Panc1 (cell line): ENCODE measurements at regions not wholly inside any gene's neighbourhood (a gene's known extent, or its start where the extent isn't known, plus 50 kb on each side); places are given as distances from the start of the nearest gene placed in this dataset.

ENCODE experiments used
- ATAC-seq: fragments of 200-7000 bp; cut with Tn5 transposase; 2 replicates; pipeline ENCODE4 v1.9.1; 2020; ENCODE audit warnings: mild to moderate bottlenecking, moderate library complexity
- BruUV-seq: library from RNA; stranded (reverse); fragments of 400-500 nt; replicated peaks from 2 replicates; lab custom pipeline; 2021; lab: Mats Ljungman, UMichigan
- CTCF ChIA-PET: fragments of 300-600 bp; sonication (Branson Sonifier 250); formaldehyde crosslinking; loops from one replicate; lab custom pipeline; 2022; ENCODE audit warnings: antibody characterized with exemption; lab: Charles Lee
- POLR2A ChIA-PET: fragments of 300-600 bp; sonication (Branson Sonifier 250); formaldehyde crosslinking; loops from one replicate; lab custom pipeline; 2022; ENCODE audit warnings: antibody characterized with exemption; lab: Charles Lee
- DNase-seq: peaks from one replicate; pipeline ENCODE4 v3.0.0-alpha.2; 2010; ENCODE audit warnings: low read depth, low spot score
- H3K27ac ChIP-seq: 2 replicates; pipeline ENCODE4 v1.5.1; 2011; ENCODE audit warnings: mild to moderate bottlenecking, low read length, inconsistent platforms
- H3K27me3 ChIP-seq: fragments of 200-500 bp; sonication (Bioruptor generic); 2 replicates; pipeline ENCODE4 v1.6.0; 2014; ENCODE audit warnings: low read length, inconsistent platforms; ENCODE audit not compliant: control insufficient read depth, insufficient read depth
- H3K36me3 ChIP-seq: fragments of 200-500 bp; sonication (Bioruptor generic); 2 replicates; pipeline ENCODE4 v1.5.1; 2014; ENCODE audit warnings: inconsistent platforms, mild to moderate bottlenecking, low read length, moderate library complexity; ENCODE audit not compliant: control insufficient read depth, insufficient read depth
- H3K4me1 ChIP-seq: 2 replicates; pipeline ENCODE4 v1.5.1; 2011; ENCODE audit warnings: inconsistent platforms, mild to moderate bottlenecking, low read length, moderate library complexity; ENCODE audit not compliant: control insufficient read depth, insufficient read depth
- H3K4me3 ChIP-seq, 2 experiments: 2 replicates each; pipeline ENCODE4 v1.5.1; 2011 to 2012; ENCODE audit warnings: low read depth in 2 of 2, low read length in 2 of 2, mild to moderate bottlenecking in 2 of 2, inconsistent platforms in 1 of 2, moderate library complexity in 1 of 2
- H3K9me3 ChIP-seq: fragments of 200-500 bp; sonication (Bioruptor generic); 2 replicates; pipeline ENCODE4 v1.5.1; 2014; ENCODE audit warnings: low read depth, mild to moderate bottlenecking, inconsistent platforms, low read length, moderate library complexity; ENCODE audit not compliant: control insufficient read depth, insufficient read depth
- POLR2AphosphoS5 ChIP-seq: IDR thresholded peaks from 2 replicates; pipeline ENCODE4 v1.6.1; 2012; ENCODE audit warnings: mild to moderate bottlenecking, low read depth, low read length, moderate library complexity
- REST ChIP-seq, 2 experiments: IDR thresholded peaks; 2 replicates each; pipeline ENCODE4 v1.6.1; 2011 to 2012; ENCODE audit warnings: low read depth in 2 of 2, control low read depth in 1 of 2, low read length in 1 of 2, mild to moderate bottlenecking in 1 of 2, moderate library complexity in 1 of 2; ENCODE audit not compliant: insufficient read depth in 1 of 2
- SIN3A ChIP-seq: IDR thresholded peaks from 2 replicates; pipeline ENCODE4 v1.6.1; 2012; ENCODE audit warnings: low read depth, mild to moderate bottlenecking, low read length, moderate library complexity, borderline replicate concordance; ENCODE audit not compliant: insufficient read depth
- TCF7L2 ChIP-seq: IDR thresholded peaks from 2 replicates; pipeline ENCODE4 v1.6.1; 2011; ENCODE audit warnings: mild to moderate bottlenecking, low read depth, low read length, inconsistent platforms
- in situ Hi-C: cut with HindIII; loops from 2 replicates; pipeline ENCODE4 v1.10.0; 2016; ENCODE audit warnings: low sequenced_read_pairs, low pct_unique_long_range_greater_than_20kb
- intact Hi-C: fragments of 100-400 bp; cut with micrococcal nuclease; formaldehyde crosslinking; loops from one replicate; pipeline ENCODE4 v1.10.0; 2022; ENCODE audit not compliant: unreplicated experiment
- TF ChIP-seq, protein P1 (sequence below): fragments of 450-650 bp; IDR thresholded peaks from 2 replicates; pipeline ENCODE4 v1.5.1; 2017; ENCODE audit warnings: mild to moderate bottlenecking

DNA sequence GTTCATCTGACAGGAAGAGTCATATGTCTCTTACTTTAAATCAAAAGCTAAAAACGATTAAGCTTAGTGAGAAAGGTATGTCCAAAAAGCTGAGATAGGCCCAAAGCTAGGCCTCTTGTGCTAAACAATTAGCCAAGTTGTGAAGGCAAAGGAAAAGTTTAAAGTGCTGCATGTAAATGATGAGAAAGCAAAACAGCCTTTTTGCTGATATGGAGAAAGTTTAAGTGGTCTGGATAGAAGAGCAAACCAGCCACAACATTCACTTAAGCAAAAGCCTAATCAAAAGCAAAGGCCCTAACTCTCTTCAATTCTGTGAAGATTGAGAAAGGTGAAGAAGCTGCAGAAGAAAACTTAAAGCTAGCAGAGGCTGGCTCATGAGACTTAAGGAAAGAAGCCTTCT is 511.3 kb upstream of the FAM98A start:
- Histone ChIP-seq H3K36me3 (no peaks in the 10 kb centered on the region), H3K4me1 (no peaks in the 10 kb centered on the region), H3K4me3 (no peak overlapping the region), H3K9me3 (no peaks in the 10 kb centered on the region), H3K27ac (no peak overlapping the region), H3K27me3 (no peaks in the 10 kb centered on the region)
- TF ChIP-seq REST (IDR thresholded peaks at IDR 0.05; ENCODE audit: insufficient read depth in 1 of 2, low read depth in 2 of 2, low read length in 1 of 2) (no peak), SIN3A (no peak), POLR2AphosphoS5 (no peak), TCF7L2 (no peak)
- TF ChIP-seq, protein P1, sequence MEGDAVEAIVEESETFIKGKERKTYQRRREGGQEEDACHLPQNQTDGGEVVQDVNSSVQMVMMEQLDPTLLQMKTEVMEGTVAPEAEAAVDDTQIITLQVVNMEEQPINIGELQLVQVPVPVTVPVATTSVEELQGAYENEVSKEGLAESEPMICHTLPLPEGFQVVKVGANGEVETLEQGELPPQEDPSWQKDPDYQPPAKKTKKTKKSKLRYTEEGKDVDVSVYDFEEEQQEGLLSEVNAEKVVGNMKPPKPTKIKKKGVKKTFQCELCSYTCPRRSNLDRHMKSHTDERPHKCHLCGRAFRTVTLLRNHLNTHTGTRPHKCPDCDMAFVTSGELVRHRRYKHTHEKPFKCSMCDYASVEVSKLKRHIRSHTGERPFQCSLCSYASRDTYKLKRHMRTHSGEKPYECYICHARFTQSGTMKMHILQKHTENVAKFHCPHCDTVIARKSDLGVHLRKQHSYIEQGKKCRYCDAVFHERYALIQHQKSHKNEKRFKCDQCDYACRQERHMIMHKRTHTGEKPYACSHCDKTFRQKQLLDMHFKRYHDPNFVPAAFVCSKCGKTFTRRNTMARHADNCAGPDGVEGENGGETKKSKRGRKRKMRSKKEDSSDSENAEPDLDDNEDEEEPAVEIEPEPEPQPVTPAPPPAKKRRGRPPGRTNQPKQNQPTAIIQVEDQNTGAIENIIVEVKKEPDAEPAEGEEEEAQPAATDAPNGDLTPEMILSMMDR: no peak
- ATAC-seq: no peak
- no peak for DNase-seq
- POLR2A ChIA-PET: no interaction called here
- in situ Hi-C loops: no loop called here
- CTCF ChIA-PET: no interaction called here
- no TSS peak for BruUV-seq
- intact Hi-C loops: no loop called here

DNA sequence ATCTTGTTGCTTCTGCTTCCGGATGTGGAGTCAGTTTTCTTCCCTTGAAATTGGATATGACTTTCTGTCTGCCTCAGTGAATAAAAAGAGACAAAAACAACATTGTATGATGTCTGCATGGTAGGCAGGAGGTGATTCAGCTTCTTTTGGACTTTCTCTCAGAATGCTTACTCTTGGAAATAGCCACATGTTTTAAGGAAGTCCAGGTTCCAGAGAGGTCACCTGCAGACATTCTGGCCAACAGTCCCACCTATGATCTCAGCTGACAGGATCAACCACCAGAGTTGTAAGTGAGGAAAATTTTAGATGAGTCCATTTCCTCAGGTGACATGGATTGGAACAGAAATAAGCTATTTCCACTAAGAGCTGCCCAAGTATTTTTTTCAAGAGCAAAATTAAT is 508.7 kb upstream of the FAM98A start:
- in situ Hi-C loops: no loop called here
- ATAC-seq (no peak), DNase-seq (no peak)
- CTCF ChIA-PET: no interaction called here
- POLR2A ChIA-PET: no interaction called here
- Histone ChIP-seq H3K9me3 (no peaks in the 10 kb centered on the region), H3K4me3 (no peak overlapping the region), H3K27ac (no peak overlapping the region), H3K36me3 (no peaks in the 10 kb centered on the region), H3K4me1 (no peaks in the 10 kb centered on the region), H3K27me3 (no peaks in the 10 kb centered on the region)
- TF ChIP-seq REST (IDR thresholded peaks at IDR 0.05; ENCODE audit: insufficient read depth in 1 of 2, low read depth in 2 of 2, low read length in 1 of 2): no peak
- no peak for TF ChIP-seq SIN3A
- TF ChIP-seq, protein P1: no peak
- no peak for TF ChIP-seq TCF7L2
- TF ChIP-seq POLR2AphosphoS5: no peak
- intact Hi-C loops: no loop called here
- BruUV-seq: no TSS peak
